GM18907 (cell line): ENCODE measurements at regions not wholly inside any gene's neighbourhood (a gene's known extent, or its start where the extent isn't known, plus 50 kb on each side); places are given as distances from the start of the nearest gene placed in this dataset.

Source experiments
- ATAC-seq: cut with Tn5 transposase; IDR thresholded peaks from one replicate; pipeline ENCODE4 v1.9.1; 2021; ENCODE audit warnings: mild to moderate bottlenecking, moderate library complexity; ENCODE audit not compliant: unreplicated experiment

DNA sequence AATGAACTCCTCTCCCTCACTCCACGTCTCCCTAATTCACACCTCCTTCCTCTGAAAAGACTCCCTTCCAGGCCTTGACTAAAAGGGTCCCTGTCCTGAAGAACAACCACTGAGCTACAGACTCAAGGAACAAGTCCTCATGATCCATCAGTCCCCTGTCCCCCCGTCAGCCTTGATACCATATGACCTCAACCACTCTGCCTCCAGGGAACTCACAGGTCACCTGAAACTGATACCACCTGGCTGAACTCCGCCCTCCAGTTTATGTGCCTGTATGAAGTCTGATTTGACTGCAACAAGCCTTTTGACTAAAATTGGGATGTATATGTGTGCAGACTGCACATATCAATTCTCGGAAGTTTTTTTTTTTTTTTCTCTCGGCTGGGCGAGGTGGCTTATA, 88.7 kb downstream of the UGCG start:
- ATAC-seq = peak; percentile 45

DNA sequence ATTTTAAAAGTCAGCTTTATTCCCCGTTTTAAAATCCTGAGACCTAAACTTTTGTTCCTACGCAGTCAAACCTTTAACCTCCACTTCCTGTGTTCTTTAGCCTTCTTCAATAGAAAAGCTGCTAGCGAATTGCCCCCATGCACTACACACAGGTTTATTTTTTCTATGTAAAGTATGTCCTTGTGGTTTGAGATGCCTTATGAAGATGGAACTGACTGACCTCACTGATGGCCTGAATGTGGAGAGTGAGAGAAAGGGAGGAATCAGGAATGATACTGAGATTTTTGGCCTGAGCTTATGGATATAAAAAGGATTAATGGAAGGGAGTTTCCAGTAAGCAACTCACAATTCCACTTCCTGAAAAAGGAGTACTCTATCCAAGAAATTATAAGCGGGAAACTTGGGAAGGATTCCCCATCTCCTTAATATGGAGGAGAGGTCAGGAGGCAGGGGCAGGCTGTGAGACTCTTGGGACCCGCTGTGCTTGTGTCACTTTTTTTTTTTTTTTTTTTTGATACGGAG, 89.5 kb downstream of the UGCG start:
- no peak for ATAC-seq
